Neural progenitor cell (in vitro differentiated cells): ENCODE measurements at regions not wholly inside any gene's neighbourhood (a gene's known extent, or its start where the extent isn't known, plus 50 kb on each side); places are given as distances from the start of the nearest gene placed in this dataset.

Source experiments
- DNase-seq: peaks from one replicate; pipeline ENCODE4 v3.0.0-alpha.2; 2016; ENCODE audit warnings: low spot score
- H2AFZ ChIP-seq: fragments of 200-600 bp; sonication (generic); replicated peaks from 2 replicates; pipeline ENCODE4 v1.6.1; 2016; ENCODE audit warnings: antibody characterized with exemption
- H3F3A ChIP-seq: fragments of 200-600 bp; sonication (generic); 2 replicates; pipeline ENCODE4 v1.6.1; 2016; ENCODE audit warnings: antibody characterized with exemption, low read depth
- H3K27ac ChIP-seq: fragments of 200-600 bp; sonication (generic); 2 replicates; pipeline ENCODE4 v1.5.1; 2016; ENCODE audit warnings: mild to moderate bottlenecking
- H3K27me3 ChIP-seq: fragments of 200-600 bp; sonication (generic); 2 replicates; pipeline ENCODE4 v1.6.1; 2016; ENCODE audit warnings: mild to moderate bottlenecking, moderate library complexity
- H3K36me3 ChIP-seq: fragments of 200-600 bp; sonication (generic); 2 replicates; pipeline ENCODE4 v1.5.1; 2016
- H3K4me1 ChIP-seq: fragments of 200-600 bp; sonication (generic); 2 replicates; pipeline ENCODE4 v1.6.1; 2016; ENCODE audit warnings: mixed run types
- H3K4me2 ChIP-seq: fragments of 200-600 bp; sonication (generic); 2 replicates; pipeline ENCODE4 v1.6.1; 2016
- H3K4me3 ChIP-seq: fragments of 200-600 bp; sonication (generic); 2 replicates; pipeline ENCODE4 v1.5.1; 2016
- H3K79me2 ChIP-seq: fragments of 200-600 bp; sonication (generic); 2 replicates; pipeline ENCODE4 v1.6.1; 2016; ENCODE audit warnings: low read depth
- H3K9ac ChIP-seq: fragments of 200-600 bp; sonication (generic); 2 replicates; pipeline ENCODE4 v1.6.1; 2016
- H3K9me3 ChIP-seq: fragments of 200-600 bp; sonication (generic); 2 replicates; pipeline ENCODE4 v1.5.1; 2016; ENCODE audit warnings: low read depth
- H4K20me1 ChIP-seq: fragments of 200-600 bp; sonication (generic); 2 replicates; pipeline ENCODE4 v1.6.1; 2016; ENCODE audit warnings: low read depth
- H3K27ac Mint-ChIP-seq: 3 replicates; pipeline ENCODE4 v1.8.0; 2021; ENCODE audit warnings: mixed read lengths
- H3K27me3 Mint-ChIP-seq: 2 replicates; pipeline ENCODE4 v1.8.0; 2022; ENCODE audit warnings: low read depth, mild to moderate bottlenecking, inconsistent platforms, moderate library complexity, mixed read lengths; ENCODE audit not compliant: insufficient read depth
- H3K36me3 Mint-ChIP-seq: 3 replicates; pipeline ENCODE4 v1.8.0; 2021; ENCODE audit warnings: mixed read lengths
- H3K4me1 Mint-ChIP-seq: 3 replicates; pipeline ENCODE4 v1.8.0; 2021; ENCODE audit warnings: mixed read lengths
- H3K4me3 Mint-ChIP-seq: 3 replicates; pipeline ENCODE4 v1.8.0; 2021; ENCODE audit warnings: mild to moderate bottlenecking, moderate library complexity, mixed read lengths
- H3K9me3 Mint-ChIP-seq: 3 replicates; pipeline ENCODE4 v1.8.0; 2020; ENCODE audit warnings: mixed read lengths
- EZH2 ChIP-seq: fragments of 200-600 bp; sonication (generic); IDR thresholded peaks from 2 replicates; pipeline ENCODE4 v1.6.1; 2017; ENCODE audit warnings: antibody characterized with exemption, mild to moderate bottlenecking, moderate library complexity
- EZH2phosphoT487 ChIP-seq: fragments of 200-600 bp; sonication (generic); IDR thresholded peaks from 2 replicates; pipeline ENCODE4 v1.6.1; 2017; ENCODE audit warnings: antibody characterized with exemption
- TF ChIP-seq, protein P1 (sequence below): fragments of 200-600 bp; sonication (generic); IDR thresholded peaks from 2 replicates; pipeline ENCODE4 v1.5.1; 2017; ENCODE audit warnings: antibody characterized with exemption, mild to moderate bottlenecking

DNA sequence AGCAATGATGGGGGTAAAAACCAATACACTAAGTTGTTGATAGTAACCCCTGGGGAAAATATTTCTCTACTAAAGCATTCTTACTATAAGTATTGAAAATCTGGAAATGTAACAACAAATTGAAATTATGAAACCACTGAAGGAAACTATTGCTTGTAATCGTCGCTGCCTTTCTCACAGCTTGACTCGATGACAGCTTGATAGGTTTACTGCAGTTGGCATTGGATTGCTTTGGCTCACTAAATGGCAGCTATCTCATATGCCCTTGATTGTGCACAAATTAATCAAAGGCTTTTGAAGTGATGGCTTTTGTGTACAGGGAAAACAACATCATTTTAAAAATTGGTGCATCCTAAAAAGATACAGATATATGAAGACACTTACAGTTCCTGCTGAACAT lies 419.6 kb upstream of the TENM3 start:
- H3K4me3 ChIP-seq = no peak overlapping the region
- no peak for DNase-seq
- peaks cover 3% of the 10 kb centered on the region for H3F3A ChIP-seq
- peaks cover 37% of the 10 kb centered on the region for H3K4me1 ChIP-seq
- no peaks in the 10 kb centered on the region for H3K79me2 ChIP-seq
- no peak overlapping the region for H3K27ac ChIP-seq
- Mint-ChIP-seq H3K9me3 (peaks cover 6% of the 10 kb centered on the region), H3K27me3 (peaks cover 6% of the 10 kb centered on the region), H3K27ac (no peak overlapping the region), H3K36me3 (peaks cover 4% of the 10 kb centered on the region), H3K4me3 (no peak overlapping the region), H3K4me1 (peaks cover 43% of the 10 kb centered on the region)
- no peaks in the 10 kb centered on the region for H3K36me3 ChIP-seq
- no peaks in the 10 kb centered on the region for H3K9me3 ChIP-seq
- no peak overlapping the region for H2AFZ ChIP-seq
- no peaks in the 10 kb centered on the region for H3K27me3 ChIP-seq
- TF ChIP-seq, protein P1, sequence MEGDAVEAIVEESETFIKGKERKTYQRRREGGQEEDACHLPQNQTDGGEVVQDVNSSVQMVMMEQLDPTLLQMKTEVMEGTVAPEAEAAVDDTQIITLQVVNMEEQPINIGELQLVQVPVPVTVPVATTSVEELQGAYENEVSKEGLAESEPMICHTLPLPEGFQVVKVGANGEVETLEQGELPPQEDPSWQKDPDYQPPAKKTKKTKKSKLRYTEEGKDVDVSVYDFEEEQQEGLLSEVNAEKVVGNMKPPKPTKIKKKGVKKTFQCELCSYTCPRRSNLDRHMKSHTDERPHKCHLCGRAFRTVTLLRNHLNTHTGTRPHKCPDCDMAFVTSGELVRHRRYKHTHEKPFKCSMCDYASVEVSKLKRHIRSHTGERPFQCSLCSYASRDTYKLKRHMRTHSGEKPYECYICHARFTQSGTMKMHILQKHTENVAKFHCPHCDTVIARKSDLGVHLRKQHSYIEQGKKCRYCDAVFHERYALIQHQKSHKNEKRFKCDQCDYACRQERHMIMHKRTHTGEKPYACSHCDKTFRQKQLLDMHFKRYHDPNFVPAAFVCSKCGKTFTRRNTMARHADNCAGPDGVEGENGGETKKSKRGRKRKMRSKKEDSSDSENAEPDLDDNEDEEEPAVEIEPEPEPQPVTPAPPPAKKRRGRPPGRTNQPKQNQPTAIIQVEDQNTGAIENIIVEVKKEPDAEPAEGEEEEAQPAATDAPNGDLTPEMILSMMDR = no peak
- TF ChIP-seq EZH2 (no peak), EZH2phosphoT487 (no peak)
- no peak overlapping the region for H3K9ac ChIP-seq
- no peaks in the 10 kb centered on the region for H4K20me1 ChIP-seq
- H3K4me2 ChIP-seq = no peak overlapping the region

DNA sequence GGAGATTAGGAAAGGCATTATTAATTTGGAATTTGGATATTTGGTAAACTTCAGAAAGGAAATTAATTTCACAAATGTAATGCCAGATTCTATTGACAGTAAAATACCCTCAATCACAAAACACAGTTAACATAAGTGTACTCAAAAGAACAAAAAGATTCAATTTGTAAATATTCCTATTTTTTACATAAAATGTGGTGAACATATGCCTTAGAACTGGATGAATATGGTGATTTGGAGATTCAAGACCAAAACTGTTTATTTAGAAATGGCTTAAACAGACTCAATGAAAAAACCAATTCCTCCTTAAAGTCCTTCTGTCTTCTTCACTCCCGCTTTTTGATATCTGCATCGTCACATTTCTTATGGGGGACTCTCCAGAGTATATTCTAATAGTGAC lies 417.6 kb upstream of the TENM3 start:
- Histone ChIP-seq H3K9ac (no peak overlapping the region), H3K9me3 (no peaks in the 10 kb centered on the region), H3K4me3 (no peak overlapping the region), H4K20me1 (no peaks in the 10 kb centered on the region), H3K4me2 (no peak overlapping the region), H3K4me1 (peaks cover 31% of the 10 kb centered on the region), H3K27ac (no peak overlapping the region), H3K79me2 (no peaks in the 10 kb centered on the region), H3F3A (peaks cover 3% of the 10 kb centered on the region), H3K36me3 (no peaks in the 10 kb centered on the region), H3K27me3 (no peaks in the 10 kb centered on the region), H2AFZ (no peak overlapping the region)
- no peak overlapping the region for H3K4me3 Mint-ChIP-seq
- no peaks in the 10 kb centered on the region for H3K36me3 Mint-ChIP-seq
- no peak overlapping the region for H3K27ac Mint-ChIP-seq
- peaks cover 37% of the 10 kb centered on the region for H3K4me1 Mint-ChIP-seq
- H3K9me3 Mint-ChIP-seq = peaks cover 2% of the 10 kb centered on the region
- TF ChIP-seq EZH2 (no peak), EZH2phosphoT487 (no peak)
- TF ChIP-seq, protein P1 = no peak
- H3K27me3 Mint-ChIP-seq = peaks cover 3% of the 10 kb centered on the region
- no peak for DNase-seq

DNA sequence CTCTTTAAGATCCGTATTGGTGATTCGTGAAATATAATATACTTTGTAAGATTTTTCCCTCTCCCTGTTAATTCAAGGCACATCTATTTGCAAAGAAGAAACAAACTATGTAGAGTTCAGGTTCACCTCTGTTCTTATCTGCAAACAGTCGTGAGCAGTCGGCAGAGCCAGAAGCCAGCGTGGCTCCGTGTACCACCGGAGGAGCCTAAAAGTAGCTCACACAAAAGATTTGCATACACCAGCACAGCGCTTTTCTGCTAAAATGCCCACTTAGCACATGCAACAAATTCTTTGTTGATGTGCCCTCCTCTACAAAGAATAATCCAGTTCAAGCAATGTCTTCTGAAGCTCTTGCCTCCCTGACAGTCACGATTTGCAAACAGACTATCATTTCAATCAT lies 416.0 kb upstream of the TENM3 start:
- Histone ChIP-seq H4K20me1 (no peaks in the 10 kb centered on the region), H3K27ac (no peak overlapping the region), H3K4me3 (no peak overlapping the region), H2AFZ (no peak overlapping the region), H3K9ac (no peak overlapping the region), H3K4me2 (no peak overlapping the region), H3K36me3 (no peaks in the 10 kb centered on the region), H3K9me3 (no peaks in the 10 kb centered on the region), H3K27me3 (no peaks in the 10 kb centered on the region), H3F3A (no peaks in the 10 kb centered on the region), H3K4me1 (peaks cover 15% of the 10 kb centered on the region), H3K79me2 (no peaks in the 10 kb centered on the region)
- no peaks in the 10 kb centered on the region for H3K36me3 Mint-ChIP-seq
- DNase-seq = no peak
- TF ChIP-seq, protein P1 = no peak
- TF ChIP-seq EZH2phosphoT487 (no peak), EZH2 (no peak)
- peaks cover 22% of the 10 kb centered on the region for H3K4me1 Mint-ChIP-seq
- peaks cover 2% of the 10 kb centered on the region for H3K9me3 Mint-ChIP-seq
- H3K27ac Mint-ChIP-seq = peak overlapping the region; percentile 83
- H3K4me3 Mint-ChIP-seq = no peak overlapping the region
- H3K27me3 Mint-ChIP-seq = peaks cover 3% of the 10 kb centered on the region
